ENCODE measurements at regions not wholly inside any gene's neighbourhood (a gene's known extent, or its start where the extent isn't known, plus 50 kb on each side); places are given as distances from the start of the nearest gene placed in this dataset.

DNA sequence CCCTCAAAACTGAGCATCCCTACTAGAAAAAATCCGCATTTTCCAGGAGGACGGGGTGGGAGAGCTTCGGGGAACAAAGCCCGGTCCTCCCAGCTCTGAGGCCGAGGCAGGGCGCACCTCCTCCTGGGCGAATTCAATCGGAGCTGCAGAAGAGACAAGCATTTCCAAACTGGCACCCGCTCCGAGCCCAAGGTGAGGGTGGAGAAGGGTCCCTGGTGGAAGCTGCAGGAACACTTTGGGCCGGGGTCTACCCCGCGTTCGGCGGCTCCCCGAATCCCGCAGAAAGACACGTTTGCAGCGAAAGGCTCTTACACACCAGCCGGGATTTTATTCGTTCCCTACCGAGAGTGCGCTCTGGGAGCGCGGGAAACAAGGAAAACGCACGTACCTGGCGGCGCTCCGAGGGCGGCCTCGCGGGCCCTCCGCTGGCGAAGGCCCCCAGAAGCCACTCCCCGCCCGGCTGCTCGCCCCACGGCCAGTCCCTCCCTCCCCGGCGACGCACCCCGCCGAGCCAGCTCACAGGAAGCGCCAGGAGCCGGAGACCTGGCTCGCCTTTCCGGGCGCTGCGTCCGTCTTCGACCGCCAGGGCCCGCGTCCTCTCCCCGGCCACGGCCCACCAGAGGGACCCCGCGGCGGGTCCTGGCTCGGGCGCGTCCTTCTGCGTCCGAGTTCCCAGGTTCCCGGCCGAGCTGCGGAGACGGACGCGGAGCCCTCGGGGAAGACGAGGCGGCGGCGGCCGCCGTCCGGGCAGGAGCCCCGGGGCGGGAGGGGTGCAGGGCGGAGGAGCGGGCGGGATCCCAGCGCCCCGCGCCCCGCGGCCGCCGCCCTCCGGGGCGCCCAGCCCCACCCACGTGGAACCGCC lies 49.8 kb upstream of the BAHCC1 start:
- peak in 1 of 2 donors; percentile 20 for DNase-seq (ENCODE audit: low read depth in 1 of 2, low spot score in 1 of 2)
